ENCODE measurements at regions not wholly inside any gene's neighbourhood (a gene's known extent, or its start where the extent isn't known, plus 50 kb on each side); places are given as distances from the start of the nearest gene placed in this dataset.

- no peak for TF ChIP-seq GATA2 (IDR thresholded peaks at IDR 0.05; ENCODE audit: low read depth, low read length)
- no peak for TF ChIP-seq GATA3 (IDR thresholded peaks at IDR 0.05; ENCODE audit: low read depth, low read length)
Observed at GRCh38 chr2:60371681-60372080, 181.8 kb downstream of the BCL11A start.
